ENCODE measurements at regions not wholly inside any gene's neighbourhood (a gene's known extent, or its start where the extent isn't known, plus 50 kb on each side); places are given as distances from the start of the nearest gene placed in this dataset.
"Not testable (repeated sequence)": the region's sequence is repeated elsewhere in the genome, so short reads cannot be mapped to it uniquely, and the experiment has no call there.

DNA sequence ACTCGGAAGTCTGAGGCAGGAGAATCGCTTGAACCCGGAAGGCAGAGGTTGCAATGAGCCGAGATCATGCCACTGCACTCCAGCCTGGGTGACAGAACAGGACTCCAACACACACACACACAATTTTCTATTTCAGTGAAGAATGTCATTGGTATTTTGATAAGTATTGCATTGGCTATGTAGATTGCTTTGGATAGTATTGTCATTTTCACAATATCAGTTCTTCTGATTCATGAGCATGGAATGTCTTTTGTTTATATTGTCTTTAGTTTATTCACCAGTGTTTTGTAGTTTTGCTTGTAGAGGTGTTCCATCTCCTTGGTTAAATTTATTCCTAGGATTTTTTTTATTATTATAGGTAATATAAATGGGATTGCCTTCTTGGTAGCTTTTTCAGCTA is 693.4 kb upstream of the SYT4 start:
- no peak for DNase-seq (ENCODE audit: low spot score)

DNA sequence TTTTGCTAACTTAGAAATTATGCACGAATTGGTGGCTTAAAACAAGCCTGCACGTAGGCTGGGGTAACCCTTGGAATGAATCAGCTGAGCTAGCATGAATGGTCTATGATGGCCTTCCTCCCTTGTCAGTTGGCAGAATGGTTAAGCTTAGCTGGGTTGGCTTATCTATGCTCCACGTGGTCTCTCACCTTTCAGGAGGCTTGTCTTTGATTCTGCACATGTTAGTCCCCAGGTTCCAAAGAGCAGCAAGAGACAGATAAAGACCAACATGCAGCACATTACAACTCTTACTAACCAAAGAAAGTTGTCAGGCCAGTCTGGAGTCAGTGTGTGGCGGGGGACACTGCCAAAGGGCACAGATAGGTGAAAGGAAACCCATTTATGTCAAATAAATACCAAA is 700.9 kb upstream of the SYT4 start:
- DNase-seq (ENCODE audit: low spot score), result no peak

DNA sequence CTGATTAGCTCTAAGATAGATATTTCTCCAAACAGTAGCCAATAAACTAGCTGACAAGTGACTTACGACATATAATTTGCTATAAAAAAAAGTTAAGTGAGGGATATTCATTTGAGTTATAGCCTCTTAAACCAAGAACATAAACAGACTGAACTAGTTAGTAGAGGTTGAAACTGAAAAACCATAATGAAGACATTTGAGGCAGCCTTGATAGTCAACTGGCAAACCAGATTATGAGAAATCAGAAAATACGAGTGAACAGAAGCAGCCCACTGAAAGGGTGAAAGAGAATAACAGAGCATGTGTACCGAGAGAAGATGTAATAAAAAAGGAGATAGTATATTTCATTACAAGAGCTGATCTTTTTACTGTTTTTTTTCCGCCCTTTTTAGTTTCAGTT is 698.1 kb upstream of the SETBP1 start:
- no peak for DNase-seq (ENCODE audit: low spot score)

DNA sequence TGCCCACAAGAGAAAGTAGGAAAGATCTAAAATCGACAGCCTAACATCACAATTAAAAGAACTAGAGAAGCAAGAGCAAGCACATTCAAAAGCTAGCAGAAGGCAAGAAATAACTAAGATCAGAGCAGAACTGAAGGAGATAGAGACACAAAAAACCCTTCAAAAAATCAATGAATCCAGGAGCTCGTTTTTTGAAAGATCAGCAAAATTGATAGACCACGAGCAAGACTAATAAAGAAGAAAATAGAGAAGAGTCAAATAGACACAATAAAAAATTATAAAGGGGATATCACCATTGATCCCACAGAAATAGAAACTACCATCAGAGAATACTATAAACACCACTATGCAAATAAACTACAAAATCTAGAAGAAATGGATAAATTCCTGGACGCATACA is 693.6 kb upstream of the SETBP1 start:
- not testable (repeated sequence) for DNase-seq (ENCODE audit: low spot score)

DNA sequence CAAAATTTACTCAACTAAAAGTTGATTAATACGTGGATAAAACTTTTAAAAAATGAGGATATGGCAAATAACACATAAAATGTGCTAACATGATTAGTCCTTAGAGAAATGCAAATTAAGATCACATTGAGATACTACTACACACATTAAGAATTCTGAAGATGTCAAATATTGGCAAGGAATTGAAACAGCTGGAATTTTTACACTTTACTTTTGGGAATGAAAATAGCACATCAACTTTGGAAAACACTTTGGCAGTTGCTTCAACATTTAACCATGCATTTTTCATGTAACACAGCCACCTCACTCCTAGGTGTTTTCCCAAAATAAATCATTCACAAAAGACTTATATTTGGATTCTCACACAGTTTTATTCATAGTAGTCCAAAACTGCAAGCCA is 687.9 kb upstream of the SETBP1 start:
- no peak for DNase-seq (ENCODE audit: low spot score)

DNA sequence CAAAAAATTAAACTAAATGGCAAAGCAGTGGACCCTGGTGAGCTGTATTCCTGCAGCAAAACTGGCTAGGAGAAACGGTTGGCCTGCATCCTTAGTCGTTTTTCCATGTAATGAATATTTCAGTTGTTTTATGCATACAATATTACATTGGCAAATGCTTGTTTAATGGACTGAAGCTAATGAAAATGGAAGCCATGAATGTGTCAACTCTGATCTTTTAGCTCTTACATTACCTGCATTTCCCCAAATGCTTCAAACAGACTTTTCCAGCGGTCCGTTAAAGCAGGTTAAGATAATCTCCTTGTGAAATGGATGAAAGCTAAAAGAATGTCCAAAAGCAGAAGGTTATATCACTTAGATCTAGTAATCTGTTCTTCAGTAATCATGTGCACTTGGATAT is 686.3 kb upstream of the SETBP1 start:
- DNase-seq (ENCODE audit: low spot score), result no peak

DNA sequence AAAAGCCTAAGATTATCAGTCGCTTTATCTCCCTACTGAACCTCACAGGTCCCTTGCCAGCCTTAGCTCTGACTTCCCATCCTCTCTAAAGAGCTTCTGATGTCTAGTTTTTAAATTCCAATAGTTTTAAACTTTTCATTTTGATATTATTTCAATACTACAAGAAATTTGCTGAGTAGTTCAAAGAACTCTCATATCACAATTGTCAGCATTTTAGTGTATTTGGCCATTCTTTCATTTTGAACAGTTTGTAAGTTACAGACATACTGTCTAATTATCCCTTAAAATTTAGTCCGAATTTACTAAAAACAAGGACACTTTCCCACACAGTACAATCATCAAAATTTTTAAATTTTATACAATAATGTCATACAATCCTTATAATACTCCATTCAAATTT is 666.8 kb upstream of the SETBP1 start:
- no peak for DNase-seq (ENCODE audit: low spot score)

DNA sequence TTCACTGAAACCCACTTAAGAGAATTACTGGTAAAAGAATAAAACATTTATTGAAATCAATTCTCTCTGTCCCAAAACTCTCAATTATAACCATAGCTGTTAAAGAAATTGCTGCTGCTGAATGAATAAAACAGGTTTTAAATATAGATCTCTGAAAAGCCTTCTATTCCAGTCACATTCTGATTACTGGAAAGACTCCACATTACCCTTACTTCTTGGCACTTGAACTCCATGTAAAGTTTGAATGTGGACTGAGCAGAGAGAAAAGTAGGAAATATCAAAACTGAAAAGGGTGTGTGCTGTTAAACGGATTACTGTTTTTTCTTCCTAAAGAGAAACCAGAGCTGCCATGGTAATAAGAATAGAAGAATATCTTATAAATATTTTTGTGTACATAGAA is 655.3 kb upstream of the SETBP1 start:
- no peak for DNase-seq (ENCODE audit: low spot score)

DNA sequence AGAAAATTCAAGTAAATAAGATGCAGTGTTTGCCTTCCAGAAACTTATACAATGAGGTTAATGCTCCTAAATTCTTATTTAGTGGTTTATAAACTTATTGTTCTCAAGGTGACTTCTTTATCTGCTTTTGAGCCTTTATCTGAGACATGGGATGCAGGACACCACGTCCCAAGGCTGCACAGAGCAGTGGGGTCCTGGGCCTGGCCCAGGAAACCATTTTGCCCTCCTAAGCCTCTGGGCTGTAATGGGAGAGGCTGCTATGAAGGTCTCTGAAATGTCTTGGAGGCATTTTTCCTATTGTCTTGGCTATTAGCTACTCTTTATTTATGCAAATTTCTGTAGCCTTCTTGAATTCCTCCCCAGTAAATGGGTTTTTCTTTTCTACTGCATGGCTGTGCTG is 652.6 kb upstream of the SETBP1 start:
- DNase-seq (ENCODE audit: low spot score), result no peak

DNA sequence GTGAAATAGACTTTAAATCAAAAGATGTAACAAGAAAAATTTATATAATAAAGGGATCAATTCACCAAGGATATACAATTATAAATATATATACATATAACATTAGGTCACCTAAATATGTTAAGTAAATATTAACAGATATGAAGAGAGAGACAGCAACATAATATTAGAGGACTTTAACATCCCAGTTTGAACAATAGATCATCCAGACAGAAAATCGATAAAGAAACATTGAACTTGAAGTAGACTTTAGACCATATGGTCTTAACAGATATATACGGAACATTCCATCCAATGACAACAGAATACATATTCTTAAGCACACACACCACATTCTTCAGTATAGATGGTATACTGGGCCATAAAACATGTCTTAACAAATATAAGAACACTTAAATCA is 649.6 kb upstream of the SETBP1 start:
- no peak for DNase-seq (ENCODE audit: low spot score)

DNA sequence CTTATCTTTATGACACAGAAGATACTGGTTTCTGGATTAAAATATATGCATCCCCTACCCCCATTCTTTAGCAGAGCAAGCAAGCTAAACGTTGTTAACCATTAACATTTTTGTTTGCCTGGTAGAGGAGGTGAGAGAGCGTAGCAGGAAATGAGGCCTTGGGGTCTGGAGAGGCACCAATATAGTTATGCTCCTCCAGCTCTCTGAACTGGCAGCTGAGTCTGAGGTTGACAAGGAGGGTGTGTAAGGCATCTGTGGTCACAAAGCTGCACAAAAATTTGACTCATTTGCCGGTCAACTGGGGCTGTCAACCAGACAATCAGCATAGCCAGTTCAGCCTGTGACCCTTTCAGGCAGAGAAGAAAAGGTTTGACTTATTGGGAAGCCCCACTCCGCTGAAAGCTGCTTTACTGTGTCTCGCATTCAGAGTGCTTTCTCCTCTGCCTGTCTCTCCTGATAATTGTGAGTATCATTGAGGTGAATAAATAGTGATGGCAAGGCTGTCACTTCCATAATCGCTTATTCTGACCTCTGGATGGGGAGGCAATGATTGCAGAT is 647.5 kb upstream of the SETBP1 start:
- DNase-seq (ENCODE audit: low spot score), result no peak

DNA sequence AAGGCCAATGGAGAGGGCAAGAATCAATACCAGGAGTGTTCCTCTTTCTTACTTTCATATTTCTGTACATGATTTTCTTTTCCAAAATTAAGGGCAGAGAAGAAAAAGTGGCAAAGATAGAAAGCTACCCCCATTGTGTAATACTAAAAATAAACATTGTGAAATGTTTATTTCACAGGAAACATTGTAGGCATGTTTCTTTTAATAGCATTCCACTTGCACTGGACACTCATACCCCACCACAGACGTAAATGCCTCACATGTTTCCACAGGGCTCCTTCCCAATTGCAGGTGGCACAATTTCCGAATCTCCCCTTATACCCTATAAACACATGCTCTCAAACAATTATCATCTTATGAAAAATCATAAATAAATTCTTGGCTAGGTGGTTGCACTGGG is 645.1 kb upstream of the SETBP1 start:
- DNase-seq (ENCODE audit: low spot score), result no peak

DNA sequence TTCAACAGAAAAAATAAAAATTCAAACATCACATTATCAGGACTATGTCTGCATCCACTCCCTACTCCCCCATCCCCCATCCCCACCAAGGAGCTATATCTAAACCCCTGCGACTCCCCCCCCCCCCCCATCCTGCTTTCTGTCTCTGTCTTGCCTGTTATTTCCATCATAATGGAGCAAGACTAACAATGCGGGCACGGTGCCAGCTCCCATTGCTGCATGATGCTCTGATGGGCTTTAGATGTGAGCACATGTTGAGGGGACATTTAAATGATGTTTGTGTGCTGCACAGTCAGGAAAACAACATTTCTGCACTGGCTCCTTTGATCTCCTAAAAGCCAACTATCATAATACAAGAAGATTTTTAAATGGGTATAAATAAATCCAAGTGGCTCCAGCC is 644.2 kb upstream of the SETBP1 start:
- DNase-seq (ENCODE audit: low spot score), result no peak

DNA sequence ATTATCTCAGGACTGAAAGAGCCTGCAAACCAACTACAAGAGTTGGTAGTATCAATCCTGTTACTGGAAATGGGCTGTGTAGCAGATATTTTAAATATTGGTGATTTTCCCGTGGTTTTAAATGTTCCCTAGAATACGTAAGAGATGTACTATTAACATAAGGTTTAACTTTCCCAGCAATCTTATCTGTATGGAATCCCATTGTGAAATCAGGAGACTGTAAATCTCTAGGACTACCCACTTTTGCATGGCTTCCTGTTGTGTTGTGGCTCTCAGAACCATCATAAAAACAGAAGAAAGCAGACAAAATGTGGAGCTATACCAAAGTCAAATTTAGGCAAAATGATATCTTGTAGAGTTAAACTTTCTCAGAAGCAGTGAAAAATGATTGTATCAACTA is 641.5 kb upstream of the SETBP1 start:
- DNase-seq (ENCODE audit: low spot score), result no peak

DNA sequence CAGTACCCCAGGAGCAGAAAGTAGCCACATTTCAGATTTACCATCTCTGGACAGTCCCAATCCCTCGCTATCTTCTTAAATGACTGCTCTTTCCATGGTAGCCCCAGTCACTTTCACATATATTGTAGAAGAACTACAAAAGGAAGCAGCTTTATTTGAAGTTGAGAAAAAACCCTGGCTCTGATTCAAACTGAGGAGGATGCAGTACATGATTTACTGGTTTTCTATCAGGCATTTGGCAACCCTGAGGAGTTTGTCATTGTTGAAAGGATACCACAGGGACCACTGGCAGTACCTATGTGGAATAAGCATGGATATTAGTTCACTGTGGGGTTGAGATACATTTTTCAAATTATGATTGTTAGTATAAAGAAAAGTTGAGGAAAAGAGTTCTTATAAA is 640.9 kb upstream of the SETBP1 start:
- DNase-seq (ENCODE audit: low spot score), result no peak

DNA sequence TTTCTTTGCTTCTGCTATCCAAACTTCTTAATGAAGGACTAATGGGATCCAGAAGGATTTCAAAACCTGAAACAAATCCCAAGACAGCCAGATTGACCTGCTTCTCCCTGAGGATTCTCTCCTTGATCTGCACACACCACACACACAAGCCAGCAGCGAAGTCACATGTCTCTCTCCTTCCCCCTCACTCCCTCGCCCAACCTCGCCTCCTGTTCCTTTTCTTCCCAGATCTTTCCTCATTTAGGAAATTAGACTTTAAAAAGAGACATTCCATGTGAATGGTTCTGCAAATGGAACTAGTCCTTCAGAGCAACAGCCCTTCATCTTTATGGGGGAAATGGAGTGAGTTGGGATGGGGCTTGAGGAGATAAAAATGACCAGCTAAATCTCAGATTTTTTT is 639.1 kb upstream of the SETBP1 start:
- DNase-seq (ENCODE audit: low spot score), result no peak

DNA sequence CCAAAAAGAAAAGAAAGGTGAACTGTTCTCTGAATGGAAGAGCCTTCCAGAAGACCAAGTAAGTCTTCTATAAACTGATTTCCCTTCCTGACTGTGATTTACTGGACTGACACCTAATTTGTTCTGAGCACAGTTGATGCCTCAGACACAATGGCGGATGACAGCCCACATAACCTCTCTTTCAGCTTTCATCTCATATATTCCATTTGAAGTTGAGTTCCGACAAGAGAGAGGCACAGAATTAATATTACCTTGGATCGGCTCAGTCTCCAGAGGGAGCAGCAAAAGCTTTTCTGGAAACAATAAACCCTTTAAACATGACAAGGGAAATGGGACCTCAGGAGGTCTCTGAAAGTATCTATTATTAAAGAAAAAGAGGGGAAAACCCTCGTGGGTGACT is 638.7 kb upstream of the SETBP1 start:
- DNase-seq (ENCODE audit: low spot score), result no peak

DNA sequence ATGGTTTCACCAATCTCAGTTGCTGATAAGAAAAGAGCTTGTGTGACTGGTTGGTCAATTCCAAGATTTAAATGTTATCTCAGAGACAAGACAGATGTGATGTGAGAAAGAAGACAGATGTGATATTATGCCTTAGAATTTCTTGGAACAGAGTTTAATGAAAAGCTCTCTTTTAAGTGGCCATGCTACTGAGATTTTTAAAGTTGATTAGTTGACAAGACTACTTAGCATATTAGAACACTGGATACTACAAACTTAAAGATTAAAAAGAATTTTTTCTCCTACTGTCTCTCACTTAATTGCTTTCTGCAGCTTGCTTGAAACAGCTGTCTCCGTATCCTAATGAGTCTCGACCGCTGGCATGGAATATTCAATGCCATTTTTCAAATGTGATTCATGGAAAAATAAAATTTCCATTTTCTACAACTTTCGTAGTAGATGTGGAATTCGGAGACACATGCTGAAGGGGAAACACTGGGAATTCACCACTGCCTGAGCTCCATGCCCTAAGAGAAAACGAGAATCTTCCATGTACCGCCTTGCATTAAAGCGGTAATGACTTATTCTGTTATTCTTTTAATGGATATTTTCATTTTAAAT is 634.2 kb upstream of the SETBP1 start:
- DNase-seq (ENCODE audit: low spot score), result no peak

DNA sequence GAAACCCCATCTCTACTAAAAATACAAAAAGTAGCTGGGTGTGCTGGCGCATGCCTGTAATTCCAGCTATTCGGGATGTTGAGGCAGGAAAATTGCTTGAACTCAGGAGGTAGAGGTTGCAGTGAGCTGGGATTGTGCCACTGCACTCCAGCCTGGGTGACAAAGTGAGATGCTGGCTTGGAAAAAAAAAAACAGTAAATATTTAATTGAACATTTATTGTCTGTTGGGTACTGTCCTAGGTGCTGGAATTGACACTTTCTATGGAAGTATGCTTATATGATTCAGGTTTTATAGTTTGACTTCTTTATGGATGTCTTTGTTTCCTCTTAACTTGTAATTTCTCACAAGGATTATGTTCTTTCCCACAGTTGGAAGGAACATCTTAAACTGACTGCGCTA is 633.1 kb upstream of the SETBP1 start:
- DNase-seq (ENCODE audit: low spot score), result no peak

DNA sequence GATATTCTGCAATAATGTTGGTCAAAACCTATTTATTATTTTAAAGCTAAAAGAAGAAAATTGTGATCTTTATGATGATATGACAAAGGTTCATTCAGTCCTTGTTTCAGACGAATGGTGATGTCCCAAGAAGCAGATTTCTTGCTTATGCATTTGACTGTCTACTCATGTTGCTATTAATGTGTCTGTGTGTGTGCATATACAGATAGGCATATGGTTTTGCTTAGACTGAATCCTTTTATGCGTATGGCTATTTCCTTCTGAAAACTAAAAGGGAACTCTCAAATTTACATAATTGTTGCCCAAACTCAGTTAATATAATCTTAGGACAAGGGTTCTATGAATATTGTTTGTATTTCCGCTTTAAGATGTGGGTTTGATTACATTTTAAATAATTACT is 632.3 kb upstream of the SETBP1 start:
- no peak for DNase-seq (ENCODE audit: low spot score)

DNA sequence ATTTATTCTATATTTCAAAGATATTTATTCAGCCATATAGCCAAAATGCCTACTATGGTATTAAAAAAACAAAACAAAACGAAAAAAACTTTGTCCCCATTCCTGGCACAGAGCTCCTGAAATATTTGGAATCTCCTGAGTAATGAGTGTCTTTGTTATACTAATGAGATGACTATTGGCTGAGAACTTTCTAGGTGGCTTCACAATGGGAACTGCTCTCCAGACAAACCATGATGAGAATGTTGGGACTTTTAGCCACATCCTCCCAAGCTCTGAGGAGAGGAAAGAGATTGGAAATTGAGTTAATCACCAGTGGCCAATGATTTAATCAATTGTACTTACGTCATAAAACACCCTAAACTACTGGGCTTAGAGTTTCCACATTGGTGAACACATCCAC is 631.8 kb upstream of the SETBP1 start:
- no peak for DNase-seq (ENCODE audit: low spot score)

DNA sequence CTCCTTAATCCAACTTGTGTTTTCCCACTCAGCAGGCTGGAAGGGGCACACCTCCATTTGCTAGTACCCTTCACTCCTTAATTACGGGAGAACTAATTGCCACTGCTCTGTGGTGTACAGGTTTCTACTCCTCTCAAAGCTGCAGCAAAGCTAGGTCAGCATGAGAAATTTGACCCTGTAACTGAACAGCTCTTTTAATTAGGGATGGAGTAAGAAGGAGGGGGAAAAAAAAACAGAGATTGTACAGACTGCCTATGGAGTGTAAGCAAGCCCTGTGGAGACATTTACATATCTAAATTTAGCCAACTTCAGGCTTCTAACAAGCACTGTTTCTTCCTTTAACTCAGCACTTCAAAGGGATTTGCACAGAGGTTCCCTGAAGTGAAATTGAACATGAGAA is 629.7 kb upstream of the SETBP1 start:
- DNase-seq (ENCODE audit: low spot score), result no peak

DNA sequence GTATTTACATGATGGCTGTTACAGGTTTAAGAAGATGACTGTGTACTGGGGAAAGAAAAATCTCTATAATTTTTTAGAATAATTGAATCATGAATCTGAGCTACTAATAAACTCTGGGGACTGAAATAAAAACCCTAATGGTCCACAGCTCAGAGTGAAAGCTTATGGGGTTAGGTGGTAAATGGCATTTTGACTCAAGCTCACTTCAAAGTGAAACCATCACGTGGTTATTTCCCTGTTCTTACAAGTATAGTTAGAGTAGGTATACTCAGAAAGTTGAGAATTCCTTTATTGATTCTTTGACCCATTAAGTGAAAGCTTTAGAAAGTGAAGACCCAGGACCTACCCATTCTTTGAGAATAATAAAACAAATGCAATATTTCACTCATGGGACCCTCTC is 626.2 kb upstream of the SETBP1 start:
- DNase-seq (ENCODE audit: low spot score), result no peak

DNA sequence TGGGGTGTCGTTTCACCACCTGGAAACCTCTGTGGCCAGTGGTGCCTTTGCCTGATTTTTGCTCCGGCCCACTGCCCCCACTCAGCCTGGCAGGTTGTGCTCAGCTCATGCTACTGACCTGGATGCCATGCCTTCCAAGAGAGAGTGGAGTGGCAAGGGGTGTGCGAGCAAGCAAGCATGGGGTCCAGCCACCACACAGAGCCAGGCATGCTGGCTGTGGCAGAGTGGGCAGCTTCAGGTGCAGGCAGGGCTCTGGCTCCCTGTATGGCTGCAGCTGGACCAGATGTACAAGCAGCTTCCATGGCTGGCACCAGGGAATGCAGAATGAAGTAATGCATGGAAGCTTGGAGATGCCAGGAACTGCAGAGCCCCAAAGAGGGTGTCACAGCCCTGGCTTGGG is 620.5 kb upstream of the SETBP1 start:
- no peak for DNase-seq (ENCODE audit: low spot score)

DNA sequence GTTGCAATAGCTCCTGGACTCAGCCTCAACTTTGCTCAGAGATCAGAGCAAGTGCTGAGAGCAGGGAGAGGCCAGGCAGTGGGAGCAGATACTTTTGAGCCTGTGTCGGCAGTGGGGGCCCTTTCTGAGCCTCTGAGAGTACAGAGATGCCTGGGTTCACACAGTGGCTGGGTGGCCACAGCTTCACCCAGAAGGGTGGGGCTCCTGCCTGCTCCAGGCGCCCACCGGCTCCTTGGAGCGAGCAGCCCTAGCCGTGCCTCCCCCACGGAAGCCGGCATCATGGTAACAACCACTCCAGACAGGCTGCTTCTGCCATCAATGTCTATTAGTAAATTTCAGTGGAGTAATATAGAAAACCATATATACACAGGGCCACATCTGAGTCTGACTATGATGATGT is 619.2 kb upstream of the SETBP1 start:
- no peak for DNase-seq (ENCODE audit: low spot score)
